Renal cortex interstitium (tissue), 11 donors: ENCODE measurements at regions not wholly inside any gene's neighbourhood (a gene's known extent, or its start where the extent isn't known, plus 50 kb on each side); places are given as distances from the start of the nearest gene placed in this dataset.
A peak's percentile ranks its signal among the peaks of the same experiment; 100 is the strongest.
"Not testable (repeated sequence)": the region's sequence is repeated elsewhere in the genome, so short reads cannot be mapped to it uniquely, and the experiment has no call there.

Experiments
- DNase-seq, 11 donors: peaks; one replicate each; pipeline ENCODE4 v3.0.0-alpha.2; 2013; ENCODE audit warnings: low read depth in 9 of 11, low spot score in 4 of 11; ENCODE audit errors: extremely low read depth in 1 of 11

DNA sequence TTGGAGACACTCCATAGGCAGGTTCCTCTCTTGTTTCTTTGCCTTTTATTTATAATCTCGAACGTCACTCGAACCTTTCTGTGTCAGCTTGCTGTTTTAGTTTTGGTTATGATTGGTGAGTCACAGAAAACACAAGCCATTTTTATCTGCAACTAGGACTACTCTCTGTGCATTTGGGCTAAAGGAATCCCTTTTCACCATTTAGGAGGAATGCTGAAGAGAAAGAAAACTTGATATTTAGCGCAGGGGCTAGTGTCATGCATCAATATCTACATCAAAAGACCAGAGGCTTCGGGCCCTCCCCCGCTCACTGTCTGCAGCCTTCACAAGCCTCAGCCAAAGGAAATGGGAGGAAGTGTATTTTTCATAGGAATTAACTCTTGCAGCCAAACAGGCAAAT lies 507.8 kb upstream of the CITED2 start:
- DNase-seq: peak in 1 of 11 donors; percentile 32

DNA sequence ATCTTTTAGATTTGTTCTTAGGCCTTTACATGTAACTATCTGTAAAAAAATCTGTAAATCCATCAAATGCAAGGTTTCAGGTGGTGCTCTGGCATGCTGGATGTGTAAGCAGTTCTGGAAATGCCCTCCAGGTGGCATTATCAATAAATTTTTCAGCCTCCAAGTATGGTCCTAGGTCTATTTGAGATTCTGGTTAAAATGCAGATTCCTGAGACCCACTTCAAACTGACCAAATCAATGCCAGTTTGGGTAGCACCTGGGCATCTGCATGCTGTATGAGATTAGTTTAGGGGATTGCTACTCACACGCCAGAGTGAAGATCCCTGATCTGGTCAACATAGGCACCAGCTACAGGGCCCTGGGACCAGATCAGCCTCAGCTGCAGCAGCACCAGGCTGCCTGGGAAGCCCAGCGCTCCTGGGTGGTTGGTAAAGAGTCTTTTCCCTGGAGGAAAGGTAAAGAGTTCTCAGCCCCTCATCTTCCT lies 507.3 kb upstream of the CITED2 start:
- DNase-seq: peak in 1 of 11 donors; percentile 31

DNA sequence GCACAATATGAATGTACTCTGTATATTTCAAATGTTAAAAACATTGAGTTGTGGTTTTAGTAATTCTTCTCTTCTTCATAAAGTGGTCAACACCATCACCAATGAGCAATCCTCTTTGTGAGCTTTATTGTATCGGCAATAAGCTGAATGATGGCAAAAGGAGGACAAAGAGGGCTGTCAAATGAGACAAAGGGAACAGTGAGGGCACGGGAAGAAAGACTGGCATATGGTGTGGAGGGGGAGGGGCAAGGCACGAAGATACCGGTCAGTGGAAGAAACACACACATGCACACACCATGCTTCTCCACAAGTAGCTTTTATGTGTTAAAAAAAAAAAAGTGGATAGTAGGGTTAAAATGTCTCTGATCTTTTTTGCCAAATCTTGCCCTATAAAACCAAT lies 506.8 kb upstream of the CITED2 start:
- DNase-seq: no peak

DNA sequence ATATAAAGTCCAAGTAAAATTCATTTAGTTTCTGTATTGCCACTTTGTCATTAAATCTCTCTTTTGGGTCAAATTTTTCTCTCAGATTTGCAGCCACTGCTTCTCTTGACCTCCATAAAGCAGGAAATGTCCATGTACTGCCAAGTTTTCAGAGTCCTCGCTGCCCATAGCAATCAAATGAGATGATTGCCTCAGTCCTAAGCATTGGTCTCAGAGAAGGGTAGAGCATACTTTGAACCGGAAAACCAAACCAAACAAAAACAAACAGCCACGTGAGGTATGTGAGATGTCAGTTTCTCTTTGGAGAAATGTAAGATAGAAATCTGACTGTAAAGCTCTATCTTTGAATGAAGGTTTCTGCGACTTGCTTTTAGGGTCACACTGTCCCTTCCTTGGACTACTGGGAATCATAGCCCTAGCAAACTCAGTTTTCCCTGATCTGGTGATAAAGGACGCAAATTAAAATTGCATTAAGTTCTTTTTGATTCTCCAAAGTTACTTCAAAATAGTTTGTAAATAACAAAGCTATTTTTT lies 505.4 kb upstream of the CITED2 start:
- no peak for DNase-seq

DNA sequence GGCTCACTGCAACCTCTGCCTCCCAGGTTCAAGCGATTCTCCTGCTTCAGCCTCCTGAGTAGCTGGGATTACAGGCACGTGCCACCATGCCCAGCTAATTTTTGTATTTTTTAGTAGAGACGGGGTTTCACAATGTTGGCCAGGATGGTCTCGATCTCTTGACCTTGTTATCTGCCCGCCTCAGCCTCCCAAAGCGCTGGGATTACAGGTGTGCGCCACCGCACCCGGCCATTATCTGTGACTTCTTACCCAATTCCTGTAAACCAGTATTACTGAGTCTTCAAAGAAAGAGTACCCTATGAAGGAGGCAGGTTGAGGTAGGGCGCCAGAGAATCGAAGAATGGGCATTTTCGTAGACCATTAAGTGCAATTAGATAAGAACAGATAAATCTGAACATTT lies 504.8 kb upstream of the CITED2 start:
- not testable (repeated sequence) for DNase-seq

DNA sequence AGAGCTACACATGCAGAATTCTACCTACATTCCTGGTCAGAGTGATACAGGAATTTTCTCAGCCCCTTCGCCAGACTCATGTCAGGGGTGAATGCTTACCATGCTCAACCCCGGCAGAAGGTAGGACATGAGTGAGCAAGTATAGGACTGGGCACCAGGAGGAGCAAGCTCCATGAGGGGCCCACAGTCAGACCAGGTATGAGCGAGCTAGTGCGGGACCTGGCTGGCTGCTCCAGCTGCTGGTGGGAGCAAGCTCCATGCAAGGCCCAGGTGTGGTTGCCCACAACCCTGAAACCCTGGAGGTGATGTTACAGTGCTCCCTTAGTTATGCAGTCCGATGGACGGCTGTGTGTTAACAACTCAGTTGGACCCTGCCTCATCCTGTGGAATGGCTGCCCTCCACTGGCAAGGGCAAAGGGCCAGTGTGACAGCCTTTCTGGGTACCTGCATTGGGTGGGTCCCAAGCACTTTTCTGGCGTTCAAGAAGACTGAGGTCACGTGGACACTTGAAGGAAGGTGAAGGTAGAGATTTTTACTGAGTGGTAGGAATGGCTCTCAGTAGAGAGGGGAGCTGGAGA lies 503.5 kb upstream of the CITED2 start:
- no peak for DNase-seq

DNA sequence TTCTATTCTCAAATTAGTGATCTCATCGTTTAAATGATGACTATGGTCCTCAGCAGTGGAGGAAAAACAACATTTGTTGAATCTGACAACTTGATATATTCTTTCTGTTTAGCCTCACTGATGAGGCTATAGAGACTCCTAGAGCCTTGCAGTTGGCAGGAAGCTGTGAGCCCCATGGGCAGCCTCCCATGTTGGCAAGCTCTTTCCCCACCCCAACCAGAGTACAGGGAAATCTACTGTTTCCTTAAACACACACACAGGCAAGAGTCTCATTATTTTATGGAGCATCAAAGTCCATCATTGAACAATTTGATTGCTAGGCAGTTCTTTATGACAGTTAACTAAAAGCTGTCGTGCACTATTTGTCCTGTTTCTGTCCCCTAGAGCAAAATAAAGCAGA lies 498.2 kb upstream of the CITED2 start:
- DNase-seq: no peak

DNA sequence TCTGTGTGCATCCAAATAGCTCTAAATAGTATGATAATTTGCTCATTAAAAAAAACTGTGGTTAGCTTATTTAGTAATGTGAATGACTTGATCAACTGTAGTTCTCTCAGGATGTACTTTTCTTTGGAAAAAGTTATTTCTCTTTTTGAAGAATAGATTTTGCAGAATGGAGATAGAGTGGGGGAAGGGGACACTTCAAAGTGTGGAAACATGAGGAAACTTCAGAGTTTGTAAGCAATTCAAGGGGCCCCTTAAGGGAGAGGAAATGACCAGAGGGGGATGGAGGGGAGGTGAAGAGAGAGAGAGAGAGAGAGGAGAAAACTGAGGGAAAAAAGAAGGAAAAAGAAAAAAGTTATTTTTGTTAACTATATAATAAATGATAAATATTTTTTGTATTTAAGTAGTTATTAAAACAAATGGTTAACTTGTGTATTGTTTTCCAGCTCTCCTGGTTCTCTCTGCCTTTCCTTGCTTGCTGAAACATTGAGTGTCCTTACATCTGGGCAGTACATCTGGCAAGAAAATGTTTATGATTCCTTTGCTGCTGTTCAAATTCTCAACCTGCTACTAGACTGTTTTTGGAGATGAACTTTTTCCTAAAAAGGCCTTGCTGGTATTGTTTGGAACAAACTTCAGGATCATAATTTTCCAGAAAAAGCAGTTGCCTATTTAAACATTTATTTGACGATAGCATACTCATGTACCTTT lies 497.5 kb upstream of the CITED2 start:
- DNase-seq: no peak

DNA sequence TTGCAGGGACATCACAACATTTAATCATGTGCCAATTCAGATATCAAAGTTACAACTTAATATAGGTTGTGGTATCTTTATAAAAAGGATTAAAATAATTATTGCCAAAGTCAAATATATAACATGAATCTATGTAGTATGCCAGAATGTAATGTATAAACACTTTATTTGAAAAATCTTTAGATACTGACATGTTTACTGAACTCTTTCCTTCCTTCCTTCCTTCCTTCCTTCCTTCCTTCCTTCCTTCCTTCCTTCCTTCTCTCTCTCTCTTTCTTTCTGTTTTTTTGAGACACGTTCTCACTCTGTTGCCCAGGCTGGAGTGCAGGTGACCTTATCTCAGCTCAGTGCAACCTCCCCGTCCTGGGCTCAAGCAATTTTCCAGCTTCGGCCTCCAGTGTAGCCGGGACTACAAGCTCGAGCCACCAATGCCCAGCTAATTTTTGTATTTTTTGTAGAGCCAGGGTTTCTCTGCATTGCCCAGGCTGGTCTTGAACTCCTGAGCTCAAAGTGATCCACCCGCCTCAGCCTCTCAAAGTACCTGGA lies 496.8 kb upstream of the CITED2 start:
- no peak for DNase-seq

DNA sequence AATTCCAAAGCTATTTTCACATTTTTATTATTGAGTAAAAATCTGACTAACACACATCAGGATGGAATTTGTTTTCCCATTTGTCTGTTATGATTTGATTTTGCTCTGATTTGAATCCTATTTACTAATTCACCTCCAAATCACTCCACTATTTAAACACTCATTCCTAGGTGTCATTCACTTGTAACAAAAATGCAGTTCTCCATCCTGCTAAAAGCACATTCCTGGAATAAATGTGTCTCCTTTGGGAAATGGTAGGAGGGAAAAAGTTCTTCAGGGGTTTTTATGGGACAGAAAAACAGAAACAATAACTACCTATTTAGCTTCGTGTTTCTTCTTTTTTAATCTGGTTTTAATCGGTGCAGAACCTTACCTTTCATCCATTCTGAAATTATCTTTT lies 494.1 kb upstream of the CITED2 start:
- DNase-seq: no peak

DNA sequence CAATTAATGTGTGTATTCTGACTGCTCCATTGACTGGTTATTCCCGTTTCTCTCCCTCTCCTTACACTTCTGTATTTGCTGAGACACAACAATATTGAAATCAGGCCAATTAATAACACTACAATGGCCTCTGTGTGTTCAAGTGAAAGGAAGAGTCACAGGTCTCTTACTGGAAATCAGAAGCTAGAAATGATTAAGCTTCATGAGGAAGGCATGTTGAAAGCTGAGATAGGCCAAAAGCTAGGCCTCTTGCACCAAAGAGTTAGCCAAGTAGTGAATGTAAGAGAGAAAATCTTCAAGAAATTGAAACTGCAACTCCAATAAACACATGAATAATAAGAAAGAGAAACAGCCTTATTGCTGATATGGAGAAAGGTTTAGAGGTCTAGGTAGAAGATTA lies 489.5 kb upstream of the CITED2 start:
- no peak for DNase-seq

DNA sequence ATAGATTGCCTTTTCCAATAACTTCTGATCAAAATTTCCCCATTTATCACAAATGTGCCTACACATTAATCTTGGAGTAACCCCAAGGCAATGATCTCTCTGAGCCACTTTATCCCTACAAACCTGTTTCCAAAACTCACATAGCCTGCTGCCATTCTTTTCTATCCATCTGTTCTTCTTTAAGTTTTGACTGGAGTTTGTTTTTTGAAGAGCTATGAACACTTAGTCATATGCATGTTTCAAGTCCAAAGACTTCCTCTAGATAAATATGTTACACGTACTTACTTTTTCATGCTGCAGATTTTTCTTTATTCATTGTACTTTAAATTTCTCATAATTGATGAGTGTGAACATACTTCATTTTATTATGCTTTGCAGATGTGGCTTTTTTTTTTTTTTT lies 488.9 kb upstream of the CITED2 start:
- DNase-seq: no peak

DNA sequence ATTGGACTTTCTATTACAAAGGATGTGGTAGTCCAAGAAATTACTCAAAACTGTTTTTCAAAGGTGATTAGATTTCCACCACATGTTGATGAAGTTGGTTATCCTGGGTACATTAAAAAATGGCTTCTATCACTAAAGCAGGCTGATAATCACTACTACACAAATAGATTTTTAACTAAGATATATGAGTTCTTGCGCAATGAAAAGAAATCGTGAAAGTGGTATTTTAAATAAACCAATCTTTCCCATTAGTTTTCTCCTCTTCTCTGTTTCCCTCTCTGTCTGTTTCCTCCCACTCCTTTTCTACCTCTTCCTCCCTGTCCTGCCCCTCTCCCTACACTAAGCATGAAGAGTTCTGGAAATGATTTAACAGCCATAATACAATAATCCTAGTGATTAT lies 487.9 kb upstream of the CITED2 start:
- no peak for DNase-seq

DNA sequence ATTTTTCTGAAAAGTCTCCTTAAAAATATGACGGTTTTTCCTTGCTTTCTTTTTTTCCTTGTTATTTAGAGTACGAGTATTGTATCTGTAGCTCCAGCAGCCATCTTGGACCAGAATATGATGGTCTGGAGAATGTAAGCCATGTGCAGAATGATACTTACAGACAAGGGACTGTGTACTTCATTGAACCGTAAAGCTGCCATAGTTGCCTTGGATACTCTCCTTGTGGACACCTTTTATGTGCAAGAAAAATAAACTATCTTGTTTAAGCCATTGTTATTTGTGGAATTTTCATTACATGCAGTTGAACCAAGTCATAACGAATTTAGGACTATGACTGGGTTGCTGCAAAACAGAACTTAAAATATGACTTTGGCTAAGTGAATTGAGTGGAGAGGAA lies 485.8 kb upstream of the CITED2 start:
- DNase-seq: no peak

DNA sequence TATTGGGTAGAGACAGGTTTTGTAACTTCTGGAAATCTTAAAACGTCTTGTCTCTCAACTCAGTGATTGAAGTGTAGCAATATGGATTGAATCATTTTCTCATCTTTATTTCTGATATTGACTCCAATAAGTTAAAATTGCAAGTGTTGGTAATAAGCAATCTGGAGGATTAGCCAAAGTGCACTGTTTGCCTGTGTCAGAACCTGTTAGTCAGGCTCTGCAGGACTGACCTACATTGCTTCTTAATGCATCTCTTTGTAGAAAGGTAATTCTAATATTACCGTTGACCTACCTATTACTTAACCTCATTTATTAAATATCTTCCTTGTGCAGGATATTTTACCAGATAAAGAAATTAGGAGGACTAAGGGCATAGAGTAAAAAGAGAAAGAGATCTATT lies 484.0 kb upstream of the CITED2 start:
- no peak for DNase-seq

DNA sequence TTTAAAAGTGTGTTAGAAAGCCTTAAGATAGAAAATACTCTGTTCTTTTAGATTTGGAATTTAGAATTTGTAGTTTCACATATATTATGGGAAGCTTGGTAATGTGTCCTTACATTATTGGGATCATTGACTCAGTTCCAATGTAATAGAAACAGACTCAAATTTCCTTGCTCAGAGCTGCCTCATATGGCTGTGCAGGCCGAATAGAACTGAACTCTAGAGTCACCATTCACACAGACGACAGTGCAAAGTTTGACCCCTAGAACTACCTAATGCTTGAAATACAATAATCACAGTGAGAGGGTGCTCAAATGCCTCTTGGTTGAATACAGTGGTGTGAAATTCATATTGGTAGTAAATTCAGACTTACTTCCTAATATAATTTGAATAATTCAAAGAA lies 482.7 kb upstream of the CITED2 start:
- DNase-seq: no peak

DNA sequence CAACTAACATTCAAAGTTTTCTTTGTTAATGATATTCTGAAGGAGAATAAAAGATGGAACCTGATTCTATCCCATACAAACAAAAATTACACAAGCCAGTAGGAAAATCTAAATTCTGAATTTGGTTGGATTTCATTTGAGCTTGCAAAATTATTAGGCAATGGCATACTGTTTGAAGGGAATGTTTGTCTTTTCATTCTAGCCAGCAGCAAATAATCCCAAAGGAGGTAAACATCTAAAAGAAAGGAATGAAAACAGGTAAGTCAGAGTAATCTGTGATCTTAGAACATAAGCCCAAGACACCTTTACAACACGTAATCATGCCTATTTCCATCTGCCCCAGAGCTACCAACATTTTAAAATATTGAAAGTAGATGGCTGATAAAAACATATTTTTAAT lies 482.1 kb upstream of the CITED2 start:
- DNase-seq: no peak

DNA sequence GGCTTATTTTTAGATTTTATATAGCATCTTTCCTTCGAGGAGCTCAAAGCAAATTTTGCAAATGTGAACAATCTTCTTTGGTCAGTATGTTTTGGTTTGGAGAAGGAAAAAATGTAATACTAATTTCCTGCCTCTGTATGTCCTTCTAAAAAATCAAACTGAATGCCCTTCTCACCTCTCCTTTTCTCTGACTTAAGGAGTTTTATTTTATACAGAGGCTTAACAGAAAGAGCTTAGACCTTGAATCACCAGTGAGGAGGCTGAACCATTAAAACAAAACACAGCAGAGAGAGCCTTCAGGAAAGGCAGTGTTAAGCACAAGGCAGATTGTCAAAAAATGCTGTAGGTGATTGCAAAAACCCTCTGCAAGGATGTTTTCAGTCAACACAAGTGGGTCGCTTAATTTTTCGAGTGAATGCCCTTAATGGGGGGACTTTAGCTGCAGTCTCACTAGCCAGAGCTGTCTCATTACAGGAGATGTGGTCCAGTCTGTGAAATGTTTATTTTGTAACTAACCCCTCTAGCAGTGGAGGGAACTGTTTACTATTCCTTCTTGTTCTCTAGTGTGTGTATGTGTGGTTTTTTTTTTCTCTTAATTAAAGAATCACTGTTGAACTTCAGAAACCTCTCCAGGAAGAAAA lies 481.3 kb upstream of the CITED2 start:
- peak in 6 of 11 donors; percentile 57 to 77 (median 58) for DNase-seq

DNA sequence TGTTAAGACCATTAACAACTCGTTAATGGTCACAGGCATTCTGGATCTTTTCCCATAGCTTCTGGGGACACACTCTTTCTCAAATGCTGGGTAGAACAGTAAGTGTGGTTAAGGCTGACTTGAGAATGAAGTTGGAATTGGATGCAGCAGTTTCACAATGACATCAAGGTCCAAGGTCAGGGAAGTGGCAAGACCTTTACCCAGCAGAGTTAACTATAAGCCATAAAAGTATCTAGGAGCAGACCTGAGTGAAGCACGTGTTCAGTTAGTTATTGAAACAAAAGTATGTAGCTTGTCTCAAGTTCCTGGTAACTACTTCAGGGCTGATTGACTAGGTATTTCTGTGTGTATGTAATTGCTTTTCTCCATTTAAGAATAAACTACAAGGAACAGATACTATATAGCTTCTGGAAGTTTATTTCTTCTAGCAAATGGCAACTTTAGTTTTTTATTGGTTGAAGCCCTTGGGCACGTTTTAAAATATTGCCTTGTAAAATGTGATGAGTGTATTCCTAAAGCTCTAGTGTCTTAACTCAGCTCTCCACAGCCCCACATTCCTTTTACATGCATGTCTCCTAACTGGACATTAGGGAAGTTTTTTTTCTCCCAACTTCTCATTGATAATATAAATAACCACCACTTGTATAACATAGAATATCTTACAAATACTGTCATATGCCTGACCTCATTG lies 479.0 kb upstream of the CITED2 start:
- peak in 2 of 11 donors; percentile 47 to 72 for DNase-seq
